VCaP (cell line): ENCODE measurements at regions not wholly inside any gene's neighbourhood (a gene's known extent, or its start where the extent isn't known, plus 50 kb on each side); places are given as distances from the start of the nearest gene placed in this dataset.

ENCODE experiments used
- H3K27ac ChIP-seq: fragments of 450-650 bp; 2 replicates; pipeline ENCODE4 v1.5.1; 2017
- TF ChIP-seq, protein P1 (sequence below): fragments of 450-650 bp; conservative IDR thresholded peaks from 2 replicates; pipeline ENCODE4 v1.5.1; 2017; ENCODE audit warnings: mild to moderate bottlenecking, moderate library complexity

DNA sequence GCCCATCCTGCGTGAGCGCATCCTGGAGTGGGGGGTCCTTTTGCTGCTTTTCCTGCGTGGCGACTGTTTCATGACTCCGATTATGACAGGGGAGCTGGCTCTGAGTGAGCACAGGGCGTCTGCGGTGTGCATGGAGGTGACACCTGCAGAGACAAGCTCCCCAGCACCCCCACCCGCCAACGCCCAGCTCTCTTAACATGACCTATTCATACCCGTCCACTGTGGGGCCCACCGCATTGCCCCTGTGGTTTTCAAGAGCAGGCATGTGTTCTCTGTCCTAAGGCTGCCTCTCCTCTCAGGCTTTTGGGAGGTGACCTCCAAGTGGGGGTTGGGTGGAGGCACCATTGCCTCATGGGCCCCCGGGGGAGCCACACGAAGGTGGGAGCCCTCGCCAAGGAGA is 500.7 kb downstream of the TCERG1L start:
- no peak overlapping the region for H3K27ac ChIP-seq
- TF ChIP-seq, protein P1, sequence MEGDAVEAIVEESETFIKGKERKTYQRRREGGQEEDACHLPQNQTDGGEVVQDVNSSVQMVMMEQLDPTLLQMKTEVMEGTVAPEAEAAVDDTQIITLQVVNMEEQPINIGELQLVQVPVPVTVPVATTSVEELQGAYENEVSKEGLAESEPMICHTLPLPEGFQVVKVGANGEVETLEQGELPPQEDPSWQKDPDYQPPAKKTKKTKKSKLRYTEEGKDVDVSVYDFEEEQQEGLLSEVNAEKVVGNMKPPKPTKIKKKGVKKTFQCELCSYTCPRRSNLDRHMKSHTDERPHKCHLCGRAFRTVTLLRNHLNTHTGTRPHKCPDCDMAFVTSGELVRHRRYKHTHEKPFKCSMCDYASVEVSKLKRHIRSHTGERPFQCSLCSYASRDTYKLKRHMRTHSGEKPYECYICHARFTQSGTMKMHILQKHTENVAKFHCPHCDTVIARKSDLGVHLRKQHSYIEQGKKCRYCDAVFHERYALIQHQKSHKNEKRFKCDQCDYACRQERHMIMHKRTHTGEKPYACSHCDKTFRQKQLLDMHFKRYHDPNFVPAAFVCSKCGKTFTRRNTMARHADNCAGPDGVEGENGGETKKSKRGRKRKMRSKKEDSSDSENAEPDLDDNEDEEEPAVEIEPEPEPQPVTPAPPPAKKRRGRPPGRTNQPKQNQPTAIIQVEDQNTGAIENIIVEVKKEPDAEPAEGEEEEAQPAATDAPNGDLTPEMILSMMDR = no peak

DNA sequence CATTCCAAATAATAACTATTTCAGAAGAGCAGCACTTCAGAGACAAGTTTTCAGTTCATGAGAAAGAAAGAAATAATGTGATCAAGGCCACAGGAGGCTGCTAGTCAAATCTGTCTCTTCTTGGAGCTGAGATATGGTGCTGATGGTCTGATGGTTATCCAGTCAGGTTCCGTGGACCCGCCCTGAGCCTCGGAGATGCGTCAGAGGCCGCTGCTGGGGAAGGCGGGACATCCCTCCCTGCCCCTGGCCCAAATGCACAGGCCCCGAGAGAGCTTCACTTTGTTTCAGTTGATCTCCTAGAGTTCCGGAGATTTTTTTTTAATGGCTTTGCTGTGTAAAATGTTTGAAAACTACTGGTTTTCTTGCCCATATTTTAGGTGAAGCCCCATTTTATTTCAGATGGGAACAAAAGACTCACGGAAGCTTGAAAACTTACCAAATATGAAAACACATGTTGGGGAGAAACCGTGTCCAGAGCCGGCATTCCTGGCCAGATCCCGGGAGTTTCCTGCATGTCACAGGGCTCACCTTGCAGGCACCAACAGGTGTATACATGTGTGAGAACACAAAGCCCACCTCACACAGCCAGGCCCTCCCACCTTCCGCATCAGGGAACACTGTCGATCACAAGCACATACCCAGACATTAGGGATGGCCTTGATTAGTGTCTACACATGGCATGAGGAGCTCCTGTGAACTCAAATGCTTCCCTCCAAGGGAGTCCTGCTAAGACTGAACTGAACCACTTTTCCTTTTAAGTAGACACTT is 499.0 kb downstream of the TCERG1L start:
- TF ChIP-seq, protein P1 = no peak

GRCh38 chr10:130814610-130815009 is 496.9 kb downstream of the TCERG1L start:
- H3K27ac ChIP-seq = no peak overlapping the region
- TF ChIP-seq, protein P1 = no peak

More for the DNA sequence above, 499.0 kb downstream of the TCERG1L start:
- H3K27ac ChIP-seq = no peak overlapping the region

- no peak overlapping the region for H3K27ac ChIP-seq
- TF ChIP-seq, protein P1 = no peak
Observed at GRCh38 chr10:130816116-130816901, 495.2 kb downstream of the TCERG1L start.

DNA sequence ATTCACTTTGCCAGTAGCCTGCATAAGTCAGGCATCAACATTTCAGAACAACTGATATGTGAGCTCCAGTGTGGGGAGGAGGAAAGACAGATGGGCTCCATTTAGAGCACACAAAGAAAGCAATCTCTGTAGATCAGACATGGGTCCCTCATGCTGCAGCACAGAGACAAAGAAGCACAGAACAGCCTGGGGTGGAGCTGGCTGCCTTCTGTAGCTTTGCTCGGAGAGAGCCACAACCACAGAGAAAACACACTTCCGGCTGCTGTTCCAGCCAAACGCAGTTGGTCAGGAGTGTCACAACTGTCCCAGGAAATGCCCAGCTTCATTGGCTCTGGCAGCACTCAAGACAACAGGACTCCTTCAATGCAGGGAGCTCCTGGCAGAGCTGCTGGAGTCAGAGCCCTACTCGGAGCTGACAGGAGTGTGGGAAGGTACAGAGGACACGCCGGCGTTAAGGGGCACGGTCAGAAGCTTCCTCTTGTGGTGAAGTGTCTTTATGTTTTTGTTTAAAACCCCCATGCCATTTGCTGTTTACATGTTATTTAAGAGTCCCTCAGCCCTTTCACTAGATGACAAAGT is 494.4 kb downstream of the TCERG1L start:
- H3K27ac ChIP-seq = no peak overlapping the region
- TF ChIP-seq, protein P1 = no peak

DNA sequence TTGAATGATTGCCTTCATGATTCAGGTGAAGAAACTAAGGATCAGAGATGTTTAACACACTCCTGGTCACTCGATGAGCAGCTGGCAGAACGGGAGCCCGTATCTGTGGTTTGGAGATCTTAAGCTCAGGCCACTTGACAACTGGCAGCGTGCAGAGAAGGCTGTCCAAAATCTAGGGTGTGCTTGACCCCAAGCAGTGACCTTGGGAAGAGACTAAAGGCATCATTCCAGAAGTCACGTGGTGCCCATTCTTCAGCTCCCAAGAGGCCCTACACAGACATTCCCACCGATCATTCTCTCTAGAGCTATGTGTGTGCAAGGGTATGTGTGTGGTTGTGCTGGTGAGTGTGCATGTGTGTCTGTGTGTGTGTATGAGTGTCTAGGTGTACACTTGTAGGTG is 493.8 kb downstream of the TCERG1L start:
- TF ChIP-seq, protein P1 = no peak
- no peak overlapping the region for H3K27ac ChIP-seq

DNA sequence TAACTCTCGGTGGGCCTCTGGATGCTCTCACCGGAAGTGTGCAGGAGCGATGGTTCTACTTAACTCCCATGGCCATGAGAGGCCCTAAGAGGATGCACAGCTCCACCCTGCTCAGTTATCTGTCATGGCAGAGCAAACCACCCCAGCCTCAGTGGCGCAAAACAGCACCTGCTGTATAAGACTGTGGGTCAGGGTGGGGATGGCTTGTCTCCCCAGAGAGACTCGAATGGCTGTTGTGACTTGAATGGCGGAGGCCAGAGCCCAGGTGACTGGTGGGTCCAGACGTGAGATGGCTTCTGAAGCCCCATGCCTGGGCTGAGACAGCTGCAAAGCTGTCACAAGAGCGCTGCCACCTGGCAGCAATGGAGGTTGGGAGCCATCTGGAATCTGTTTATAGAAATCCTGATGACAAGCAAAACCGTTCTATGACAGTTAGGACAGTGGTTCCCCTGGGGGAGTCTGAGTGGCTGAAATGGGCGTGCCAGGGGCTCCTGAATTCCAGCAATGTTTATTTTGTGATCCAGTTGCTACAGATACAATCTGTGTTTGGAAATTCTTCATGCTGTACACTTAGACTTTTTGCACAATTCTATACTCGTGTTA is 490.5 kb downstream of the TCERG1L start:
- TF ChIP-seq, protein P1 = no peak
- no peak overlapping the region for H3K27ac ChIP-seq
